Astrocyte (in vitro differentiated cells and primary cell): ENCODE measurements at regions not wholly inside any gene's neighbourhood (a gene's known extent, or its start where the extent isn't known, plus 50 kb on each side); places are given as distances from the start of the nearest gene placed in this dataset.

Experiments used
- EZH2 ChIP-seq: IDR thresholded peaks from 2 replicates; pipeline ENCODE4 v1.6.1; 2012; ENCODE audit warnings: mild to moderate bottlenecking, low read length, inconsistent platforms; ENCODE audit not compliant: insufficient read depth
- TF ChIP-seq, protein P1 (sequence below): IDR thresholded peaks from 2 replicates; pipeline ENCODE4 v1.5.1; 2011; ENCODE audit warnings: low read depth, mild to moderate bottlenecking, inconsistent platforms, low read length, moderate library complexity; ENCODE audit not compliant: insufficient read depth

DNA sequence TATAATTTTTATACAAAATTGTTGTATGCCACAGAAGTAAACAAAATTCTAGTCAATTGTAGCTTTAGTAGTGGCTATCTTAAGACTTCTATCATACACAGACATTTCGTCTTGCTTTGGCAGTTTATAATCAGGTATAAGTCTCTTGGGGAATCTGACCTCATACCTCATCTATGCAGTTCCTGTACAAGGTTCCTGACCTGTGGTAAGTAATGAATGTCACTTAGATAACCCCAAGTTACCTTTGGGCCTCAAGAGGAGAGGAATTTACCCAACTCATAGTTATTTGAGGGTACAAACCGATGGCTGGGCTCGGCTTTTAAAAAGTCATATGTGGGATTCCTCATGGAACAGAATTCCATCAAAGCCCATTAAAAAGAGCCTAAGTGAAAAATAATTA, 58.8 kb upstream of the UNC93A start:
- TF ChIP-seq, protein P1, sequence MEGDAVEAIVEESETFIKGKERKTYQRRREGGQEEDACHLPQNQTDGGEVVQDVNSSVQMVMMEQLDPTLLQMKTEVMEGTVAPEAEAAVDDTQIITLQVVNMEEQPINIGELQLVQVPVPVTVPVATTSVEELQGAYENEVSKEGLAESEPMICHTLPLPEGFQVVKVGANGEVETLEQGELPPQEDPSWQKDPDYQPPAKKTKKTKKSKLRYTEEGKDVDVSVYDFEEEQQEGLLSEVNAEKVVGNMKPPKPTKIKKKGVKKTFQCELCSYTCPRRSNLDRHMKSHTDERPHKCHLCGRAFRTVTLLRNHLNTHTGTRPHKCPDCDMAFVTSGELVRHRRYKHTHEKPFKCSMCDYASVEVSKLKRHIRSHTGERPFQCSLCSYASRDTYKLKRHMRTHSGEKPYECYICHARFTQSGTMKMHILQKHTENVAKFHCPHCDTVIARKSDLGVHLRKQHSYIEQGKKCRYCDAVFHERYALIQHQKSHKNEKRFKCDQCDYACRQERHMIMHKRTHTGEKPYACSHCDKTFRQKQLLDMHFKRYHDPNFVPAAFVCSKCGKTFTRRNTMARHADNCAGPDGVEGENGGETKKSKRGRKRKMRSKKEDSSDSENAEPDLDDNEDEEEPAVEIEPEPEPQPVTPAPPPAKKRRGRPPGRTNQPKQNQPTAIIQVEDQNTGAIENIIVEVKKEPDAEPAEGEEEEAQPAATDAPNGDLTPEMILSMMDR = no peak
- TF ChIP-seq EZH2 = no peak
